MM.1S (cell line): ENCODE measurements at regions not wholly inside any gene's neighbourhood (a gene's known extent, or its start where the extent isn't known, plus 50 kb on each side); places are given as distances from the start of the nearest gene placed in this dataset.

ENCODE experiments used
- CTCF ChIP-seq: fragments of 300-600 bp; sonication (generic); IDR thresholded peaks from 2 replicates; pipeline ENCODE4 v1.5.1; 2016; ENCODE audit warnings: antibody characterized with exemption, low read length, mixed read lengths
- EZH2 ChIP-seq: fragments of 300-600 bp; sonication (generic); optimal IDR thresholded peaks from 2 replicates; pipeline ENCODE3; 2017; ENCODE audit warnings: low read depth, mild to moderate bottlenecking, antibody characterized with exemption, low read length, mixed read lengths

- no peak for TF ChIP-seq EZH2
- TF ChIP-seq CTCF = no peak
Measured at GRCh38 chr3:18080198-18080689, 337.8 kb upstream of the TBC1D5 start.
